ENCODE measurements at regions not wholly inside any gene's neighbourhood (a gene's known extent, or its start where the extent isn't known, plus 50 kb on each side); places are given as distances from the start of the nearest gene placed in this dataset.

GRCh38 chr5:92927291-92927778 lies 653.7 kb downstream of the NR2F1-AS1 start:
- TF ChIP-seq CTCF (IDR thresholded peaks at IDR 0.05) (no peak), EZH2 (IDR thresholded peaks at IDR 0.05; ENCODE audit: borderline replicate concordance, insufficient read depth, low read depth, low read length, poor library complexity, severe bottlenecking) (no peak)

All from B cell (primary cell).